ENCODE measurements at regions not wholly inside any gene's neighbourhood (a gene's known extent, or its start where the extent isn't known, plus 50 kb on each side); places are given as distances from the start of the nearest gene placed in this dataset.

DNA sequence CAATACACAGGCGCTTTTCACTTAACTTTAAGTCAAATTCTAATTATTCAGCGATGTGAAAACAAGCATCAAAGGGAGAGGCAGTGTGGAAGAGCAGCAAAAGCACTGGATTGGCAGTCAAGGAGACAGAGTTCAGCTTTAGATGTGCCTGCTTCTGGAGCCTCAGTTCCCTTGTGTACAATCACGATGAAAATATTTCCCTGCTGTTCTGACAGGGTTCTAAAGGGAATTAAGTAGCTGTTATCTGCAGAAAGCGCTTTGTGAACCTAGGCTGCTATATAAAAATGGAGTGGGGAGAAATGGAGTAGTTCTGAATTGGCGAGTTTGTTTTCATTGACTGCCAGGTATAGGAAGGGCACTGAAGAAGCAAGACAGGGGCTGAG lies 237.8 kb upstream of the SP8 start:
- TF ChIP-seq, protein P1, sequence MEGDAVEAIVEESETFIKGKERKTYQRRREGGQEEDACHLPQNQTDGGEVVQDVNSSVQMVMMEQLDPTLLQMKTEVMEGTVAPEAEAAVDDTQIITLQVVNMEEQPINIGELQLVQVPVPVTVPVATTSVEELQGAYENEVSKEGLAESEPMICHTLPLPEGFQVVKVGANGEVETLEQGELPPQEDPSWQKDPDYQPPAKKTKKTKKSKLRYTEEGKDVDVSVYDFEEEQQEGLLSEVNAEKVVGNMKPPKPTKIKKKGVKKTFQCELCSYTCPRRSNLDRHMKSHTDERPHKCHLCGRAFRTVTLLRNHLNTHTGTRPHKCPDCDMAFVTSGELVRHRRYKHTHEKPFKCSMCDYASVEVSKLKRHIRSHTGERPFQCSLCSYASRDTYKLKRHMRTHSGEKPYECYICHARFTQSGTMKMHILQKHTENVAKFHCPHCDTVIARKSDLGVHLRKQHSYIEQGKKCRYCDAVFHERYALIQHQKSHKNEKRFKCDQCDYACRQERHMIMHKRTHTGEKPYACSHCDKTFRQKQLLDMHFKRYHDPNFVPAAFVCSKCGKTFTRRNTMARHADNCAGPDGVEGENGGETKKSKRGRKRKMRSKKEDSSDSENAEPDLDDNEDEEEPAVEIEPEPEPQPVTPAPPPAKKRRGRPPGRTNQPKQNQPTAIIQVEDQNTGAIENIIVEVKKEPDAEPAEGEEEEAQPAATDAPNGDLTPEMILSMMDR (IDR thresholded peaks at IDR 0.05; ENCODE audit: low read length) = no peak
- no peaks in the 10 kb centered on the region for H3K36me3 ChIP-seq (replicated peaks; ENCODE audit: insufficient read depth, low read length)

DNA sequence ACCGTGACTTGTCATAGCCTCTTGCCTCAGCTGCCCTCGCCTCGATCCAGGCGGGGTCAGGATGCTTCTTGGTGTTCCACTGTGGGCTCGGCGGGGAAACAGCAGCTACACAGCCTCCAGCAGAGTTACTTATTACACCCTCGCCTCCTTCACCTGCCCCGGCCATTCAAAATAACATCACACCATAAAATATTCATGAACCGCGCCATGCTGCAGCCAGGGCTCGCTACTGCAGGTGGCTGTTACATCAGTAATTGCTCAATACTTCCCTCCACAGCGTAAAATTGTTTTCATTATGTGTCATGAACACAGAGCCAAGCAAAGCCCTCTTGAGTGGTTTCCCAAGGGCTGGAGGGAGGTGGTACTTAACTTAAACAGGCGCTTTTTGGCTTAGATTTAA lies 241.5 kb upstream of the SP8 start:
- H3K9ac ChIP-seq (ENCODE audit: low read length) = no peak overlapping the region
- H3K27ac ChIP-seq (ENCODE audit: low read length) = no peak overlapping the region
- H3K79me2 ChIP-seq (ENCODE audit: low read length) = no peaks in the 10 kb centered on the region
- no peak for TF ChIP-seq EZH2phosphoT487 (IDR thresholded peaks at IDR 0.05; ENCODE audit: low read length)
- TF ChIP-seq, protein P1 (IDR thresholded peaks at IDR 0.05; ENCODE audit: low read length) = no peak
- TF ChIP-seq EZH2 (optimal IDR thresholded peaks at IDR 0.05; ENCODE audit: low read depth, low read length) = no peak
- H3K36me3 ChIP-seq (replicated peaks; ENCODE audit: insufficient read depth, low read length) = no peaks in the 10 kb centered on the region
- H4K20me1 ChIP-seq (ENCODE audit: insufficient read depth, low read length) = no peaks in the 10 kb centered on the region
- no peak for DNase-seq
- H3K4me2 ChIP-seq (ENCODE audit: low read depth, low read length) = no peak overlapping the region
- no peaks in the 10 kb centered on the region for H3F3A ChIP-seq (ENCODE audit: insufficient read depth, low read length)
- H3K9me3 ChIP-seq (replicated peaks; ENCODE audit: insufficient read depth, low read length) = no peaks in the 10 kb centered on the region
- no peak overlapping the region for H3K4me3 ChIP-seq (ENCODE audit: low read length)
- no peaks in the 10 kb centered on the region for H3K9me2 ChIP-seq (replicated peaks; ENCODE audit: insufficient read depth, low read length)
- H3K4me1 ChIP-seq (ENCODE audit: low read length) = no peaks in the 10 kb centered on the region
- H3K27me3 ChIP-seq (replicated peaks; ENCODE audit: insufficient read depth, low read length) = no peaks in the 10 kb centered on the region
- H2AFZ ChIP-seq (ENCODE audit: low read length) = no peak overlapping the region

More for the DNA sequence above, 237.8 kb upstream of the SP8 start:
- Histone ChIP-seq H3K79me2 (ENCODE audit: low read length) (no peaks in the 10 kb centered on the region), H3K27me3 (replicated peaks; ENCODE audit: insufficient read depth, low read length) (no peaks in the 10 kb centered on the region), H3K9ac (ENCODE audit: low read length) (no peak overlapping the region), H4K20me1 (ENCODE audit: insufficient read depth, low read length) (no peaks in the 10 kb centered on the region), H3K9me3 (replicated peaks; ENCODE audit: insufficient read depth, low read length) (no peaks in the 10 kb centered on the region), H3K4me3 (ENCODE audit: low read length) (no peak overlapping the region), H3F3A (ENCODE audit: insufficient read depth, low read length) (no peaks in the 10 kb centered on the region), H3K9me2 (replicated peaks; ENCODE audit: insufficient read depth, low read length) (no peaks in the 10 kb centered on the region), H3K4me1 (ENCODE audit: low read length) (no peaks in the 10 kb centered on the region), H3K4me2 (ENCODE audit: low read depth, low read length) (no peak overlapping the region), H3K27ac (ENCODE audit: low read length) (no peak overlapping the region), H2AFZ (ENCODE audit: low read length) (no peak overlapping the region)
- DNase-seq = no peak

DNA sequence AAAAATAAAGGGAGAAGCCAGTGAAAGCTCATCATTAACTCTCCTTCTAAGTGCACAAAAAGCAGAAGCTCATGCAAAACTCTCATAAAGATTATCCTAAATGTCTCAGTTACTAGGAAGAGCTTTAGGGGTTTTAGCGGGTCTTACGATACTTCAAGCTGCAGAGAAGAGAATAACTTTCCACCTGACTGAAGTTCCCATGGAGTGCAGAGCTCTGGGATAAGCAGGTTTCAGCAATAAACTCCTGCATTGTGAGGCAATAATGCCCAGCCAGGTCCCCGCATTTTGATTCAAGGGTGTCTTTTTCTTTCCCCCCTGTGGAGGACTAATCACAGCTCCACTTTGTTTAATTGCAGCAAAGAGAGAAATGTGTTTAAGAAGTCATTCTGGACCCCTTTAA lies 241.9 kb upstream of the SP8 start:
- Histone ChIP-seq H4K20me1 (ENCODE audit: insufficient read depth, low read length) (no peaks in the 10 kb centered on the region), H3K4me2 (ENCODE audit: low read depth, low read length) (no peak overlapping the region), H3K36me3 (replicated peaks; ENCODE audit: insufficient read depth, low read length) (no peaks in the 10 kb centered on the region), H3K27ac (ENCODE audit: low read length) (no peak overlapping the region), H3K9me2 (replicated peaks; ENCODE audit: insufficient read depth, low read length) (no peaks in the 10 kb centered on the region), H3F3A (ENCODE audit: insufficient read depth, low read length) (no peaks in the 10 kb centered on the region), H3K4me1 (ENCODE audit: low read length) (no peaks in the 10 kb centered on the region), H3K9ac (ENCODE audit: low read length) (no peak overlapping the region), H3K9me3 (replicated peaks; ENCODE audit: insufficient read depth, low read length) (no peaks in the 10 kb centered on the region), H2AFZ (ENCODE audit: low read length) (no peak overlapping the region), H3K27me3 (replicated peaks; ENCODE audit: insufficient read depth, low read length) (no peaks in the 10 kb centered on the region), H3K79me2 (ENCODE audit: low read length) (no peaks in the 10 kb centered on the region), H3K4me3 (ENCODE audit: low read length) (no peak overlapping the region)
- no peak for DNase-seq
- TF ChIP-seq, protein P1 (IDR thresholded peaks at IDR 0.05; ENCODE audit: low read length) = no peak
- TF ChIP-seq EZH2 (optimal IDR thresholded peaks at IDR 0.05; ENCODE audit: low read depth, low read length) (no peak), EZH2phosphoT487 (IDR thresholded peaks at IDR 0.05; ENCODE audit: low read length) (no peak)

Data from MM.1S (cell line).